GM06990 (cell line): ENCODE measurements at regions not wholly inside any gene's neighbourhood (a gene's known extent, or its start where the extent isn't known, plus 50 kb on each side); places are given as distances from the start of the nearest gene placed in this dataset.
"Not testable (repeated sequence)": the region's sequence is repeated elsewhere in the genome, so short reads cannot be mapped to it uniquely, and the experiment has no call there.

ENCODE experiments used
- DNase-seq: peaks from one replicate; pipeline ENCODE4 v3.0.0-alpha.2; 2011; ENCODE audit not compliant: insufficient read length; ENCODE audit errors: extremely low read depth
- H3K27me3 ChIP-seq: replicated peaks from 2 replicates; pipeline ENCODE4 v1.6.0; 2011; ENCODE audit warnings: low read length; ENCODE audit not compliant: control insufficient read depth, insufficient read depth
- H3K36me3 ChIP-seq: 2 replicates; pipeline ENCODE4 v1.5.1; 2011; ENCODE audit warnings: low read length; ENCODE audit not compliant: control insufficient read depth, insufficient read depth
- H3K4me3 ChIP-seq: replicated peaks from 2 replicates; pipeline ENCODE4 v1.5.1; 2011; ENCODE audit warnings: low read depth, mild to moderate bottlenecking, control low read depth, low read length
- TF ChIP-seq, protein P1 (sequence below): IDR thresholded peaks from 2 replicates; pipeline ENCODE4 v1.5.1; 2011; ENCODE audit warnings: low read length, control low read depth, mild to moderate bottlenecking, inconsistent platforms; ENCODE audit not compliant: insufficient read depth, poor library complexity, severe bottlenecking

DNA sequence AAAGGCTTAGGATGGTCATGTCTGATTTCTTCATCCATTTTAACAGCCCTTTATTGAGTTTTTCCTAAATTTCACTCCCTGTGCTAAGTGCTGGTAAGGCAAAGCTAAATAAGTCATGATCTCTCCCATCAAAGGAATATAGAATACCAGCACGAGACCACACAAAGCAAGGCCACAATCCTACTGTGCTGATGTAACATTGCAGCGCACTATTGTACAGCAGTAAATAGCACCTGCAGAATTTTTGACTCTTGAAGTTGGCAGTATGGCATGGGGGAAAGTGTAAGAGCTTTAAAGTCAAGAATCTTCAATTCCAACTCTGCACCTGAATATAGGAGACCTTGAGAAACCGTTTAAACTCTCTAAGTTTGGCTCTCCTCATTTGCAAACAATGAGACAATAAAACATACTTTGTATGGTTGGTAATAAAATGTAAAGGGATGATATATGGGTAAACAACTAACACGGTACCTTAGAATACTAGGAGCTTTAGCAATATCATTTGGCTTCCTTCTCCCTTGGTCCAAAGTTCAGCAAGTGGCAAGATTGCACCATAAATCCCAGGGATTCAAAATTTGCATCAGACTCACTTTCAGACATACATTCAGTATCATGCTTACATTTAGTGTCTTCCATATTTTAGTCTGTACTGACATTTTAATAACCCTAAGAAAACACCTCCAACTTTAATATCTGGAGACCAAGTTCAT is 132.9 kb upstream of the PRDX6 start:
- TF ChIP-seq, protein P1, sequence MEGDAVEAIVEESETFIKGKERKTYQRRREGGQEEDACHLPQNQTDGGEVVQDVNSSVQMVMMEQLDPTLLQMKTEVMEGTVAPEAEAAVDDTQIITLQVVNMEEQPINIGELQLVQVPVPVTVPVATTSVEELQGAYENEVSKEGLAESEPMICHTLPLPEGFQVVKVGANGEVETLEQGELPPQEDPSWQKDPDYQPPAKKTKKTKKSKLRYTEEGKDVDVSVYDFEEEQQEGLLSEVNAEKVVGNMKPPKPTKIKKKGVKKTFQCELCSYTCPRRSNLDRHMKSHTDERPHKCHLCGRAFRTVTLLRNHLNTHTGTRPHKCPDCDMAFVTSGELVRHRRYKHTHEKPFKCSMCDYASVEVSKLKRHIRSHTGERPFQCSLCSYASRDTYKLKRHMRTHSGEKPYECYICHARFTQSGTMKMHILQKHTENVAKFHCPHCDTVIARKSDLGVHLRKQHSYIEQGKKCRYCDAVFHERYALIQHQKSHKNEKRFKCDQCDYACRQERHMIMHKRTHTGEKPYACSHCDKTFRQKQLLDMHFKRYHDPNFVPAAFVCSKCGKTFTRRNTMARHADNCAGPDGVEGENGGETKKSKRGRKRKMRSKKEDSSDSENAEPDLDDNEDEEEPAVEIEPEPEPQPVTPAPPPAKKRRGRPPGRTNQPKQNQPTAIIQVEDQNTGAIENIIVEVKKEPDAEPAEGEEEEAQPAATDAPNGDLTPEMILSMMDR = no peak
- Histone ChIP-seq H3K4me3 (no peak overlapping the region), H3K36me3 (no peaks in the 10 kb centered on the region), H3K27me3 (no peaks in the 10 kb centered on the region)
- DNase-seq = no peak

DNA sequence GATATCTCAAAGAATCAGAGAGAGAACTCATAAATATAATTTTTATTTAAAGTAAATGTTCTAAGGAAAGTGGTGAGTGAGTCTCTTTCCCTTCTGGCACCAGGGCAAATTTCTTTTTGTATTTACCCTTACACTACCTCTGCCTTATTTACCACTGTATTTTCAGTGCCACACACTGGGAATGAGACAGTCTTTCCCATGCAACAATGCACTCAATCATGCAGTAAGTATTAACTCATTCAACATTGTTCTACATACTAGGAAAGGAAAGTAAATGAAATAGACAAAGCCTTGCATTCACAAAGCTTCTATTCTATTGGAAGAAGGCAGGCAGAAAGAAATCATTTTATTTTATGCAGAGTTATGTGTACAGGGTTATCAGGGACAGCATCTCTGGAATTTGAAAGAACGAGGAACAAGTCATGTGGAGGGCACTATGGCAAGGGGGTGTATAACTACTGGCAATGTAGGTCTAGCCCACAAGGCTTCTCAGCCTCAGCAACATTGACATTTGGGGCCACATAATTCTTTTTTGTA is 129.8 kb upstream of the PRDX6 start:
- DNase-seq = no peak
- H3K4me3 ChIP-seq = no peak overlapping the region
- TF ChIP-seq, protein P1 = no peak
- no peaks in the 10 kb centered on the region for H3K27me3 ChIP-seq
- no peaks in the 10 kb centered on the region for H3K36me3 ChIP-seq

DNA sequence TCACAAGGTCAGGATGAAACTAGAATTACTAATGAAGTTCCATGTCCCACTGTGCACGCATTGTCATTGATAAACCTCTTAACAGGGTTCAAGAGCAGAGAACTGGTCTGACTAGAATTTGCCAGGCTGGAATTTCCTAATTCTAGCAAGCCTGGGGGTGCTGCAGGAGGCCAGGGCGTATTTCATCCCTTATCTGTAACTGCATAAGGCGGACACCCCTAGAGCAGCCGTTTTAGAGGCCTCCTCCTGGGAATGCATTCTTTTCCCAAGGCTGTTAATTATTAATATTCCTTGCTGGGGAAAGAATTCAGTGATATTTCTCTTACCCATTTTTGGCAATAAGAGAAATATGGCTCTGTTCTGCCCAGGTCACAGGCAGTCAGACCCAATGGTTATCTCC is 124.5 kb upstream of the PRDX6 start:
- not testable (repeated sequence) for H3K27me3 ChIP-seq, DNase-seq

DNA sequence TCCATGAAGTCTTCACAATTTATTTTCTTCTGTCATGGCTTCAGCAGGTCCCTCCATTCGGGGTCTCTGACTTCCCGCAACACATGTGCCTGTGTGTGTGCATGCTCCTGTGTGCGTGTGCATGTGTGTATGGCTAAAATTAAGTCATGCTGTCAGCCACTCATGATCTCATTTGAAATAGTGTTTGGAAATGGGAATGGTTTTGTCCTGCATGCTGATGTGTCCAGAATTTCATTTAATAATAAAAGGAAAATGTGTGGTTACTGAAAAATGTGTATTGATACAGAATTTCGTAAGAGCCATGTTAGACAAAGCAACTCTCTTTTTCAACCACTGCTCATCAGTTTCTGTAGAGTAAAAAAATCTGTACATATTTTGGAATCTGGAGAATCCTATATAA is 123.8 kb upstream of the PRDX6 start:
- Histone ChIP-seq H3K36me3 (no peaks in the 10 kb centered on the region), H3K4me3 (no peak overlapping the region), H3K27me3 (no peaks in the 10 kb centered on the region)
- no peak for DNase-seq
- TF ChIP-seq, protein P1 = no peak

More for the DNA sequence above, 124.5 kb upstream of the PRDX6 start:
- H3K4me3 ChIP-seq, H3K36me3 ChIP-seq: not testable (repeated sequence)

DNA sequence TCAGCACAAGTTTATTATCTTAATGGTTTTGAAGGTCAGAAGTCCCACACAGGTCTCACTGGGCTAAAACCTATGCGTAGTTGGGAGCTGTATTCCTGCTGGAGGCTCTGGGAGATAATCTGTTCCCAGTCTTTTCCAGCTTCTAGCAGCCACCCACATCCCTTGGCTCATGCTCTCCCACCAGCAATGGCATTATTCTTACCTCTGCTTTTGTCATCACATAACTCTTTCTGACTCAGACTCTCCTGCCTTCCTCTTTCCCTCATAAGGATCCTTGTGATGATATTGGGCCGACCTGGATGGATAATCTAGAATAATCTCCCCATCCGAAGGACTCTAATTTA is 122.2 kb upstream of the PRDX6 start:
- no peak overlapping the region for H3K4me3 ChIP-seq
- DNase-seq = no peak
- no peaks in the 10 kb centered on the region for H3K27me3 ChIP-seq
- no peaks in the 10 kb centered on the region for H3K36me3 ChIP-seq
- TF ChIP-seq, protein P1 = no peak

DNA sequence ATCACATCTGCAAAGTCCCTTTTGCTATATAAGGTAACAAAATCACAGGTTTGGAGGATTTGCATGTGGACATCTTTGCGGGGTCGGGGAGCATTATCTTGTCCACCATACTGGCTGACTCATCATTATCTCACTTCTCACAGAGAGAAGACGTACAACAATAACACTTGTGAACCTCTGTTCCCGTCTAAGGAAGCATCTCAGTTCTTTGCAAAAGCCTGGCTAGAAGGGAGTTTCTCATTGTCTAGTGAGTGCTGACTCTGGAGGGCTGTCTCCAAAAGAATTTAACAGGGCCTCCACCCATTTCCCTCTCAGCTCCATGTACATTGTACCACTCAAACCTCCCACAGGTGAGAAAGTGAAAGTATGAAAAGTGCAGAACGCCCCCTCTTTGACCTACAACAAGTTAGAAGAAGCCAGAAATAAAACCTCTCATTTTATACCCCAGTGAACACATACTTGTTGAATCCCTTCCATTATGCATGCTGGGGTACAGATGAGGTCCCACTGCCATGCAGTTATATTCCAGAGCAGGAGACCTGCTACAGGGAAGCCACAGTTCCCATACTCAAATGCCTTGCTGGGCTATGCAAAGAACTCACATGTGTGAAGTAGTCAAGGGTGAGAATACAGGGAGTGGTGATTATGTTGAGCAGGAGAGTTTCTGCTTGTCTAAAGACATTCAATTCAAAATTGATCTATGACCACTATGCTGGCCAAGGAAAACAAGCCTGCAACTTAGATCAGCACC is 121.7 kb upstream of the PRDX6 start:
- peak; percentile 57 for DNase-seq
- H3K27me3 ChIP-seq = no peaks in the 10 kb centered on the region
- H3K36me3 ChIP-seq = no peaks in the 10 kb centered on the region
- TF ChIP-seq, protein P1 = no peak
- H3K4me3 ChIP-seq = peak overlapping the region; percentile 0; the same call in 1 of the 2 replicates
